ENCODE measurements at regions not wholly inside any gene's neighbourhood (a gene's known extent, or its start where the extent isn't known, plus 50 kb on each side); places are given as distances from the start of the nearest gene placed in this dataset.

GRCh38 chr4:36489798-36490197 is 208.4 kb downstream of the DTHD1 start:
- Histone ChIP-seq H3K27ac (ENCODE audit: low read length, poor library complexity, severe bottlenecking) (no peak overlapping the region), H2BK15ac (ENCODE audit: low read depth, poor library complexity, severe bottlenecking) (no peak overlapping the region), H3K9me3 (ENCODE audit: control insufficient read depth, low read length) (no peaks in the 10 kb centered on the region), H2AFZ (ENCODE audit: low read depth, low read length) (no peak overlapping the region), H3K4ac (ENCODE audit: low read depth in 1 of 2, low read length in 2 of 2) (no peak overlapping the region), H2BK120ac (ENCODE audit: low read depth, low read length) (no peak overlapping the region), H3K79me1 (replicated peaks; ENCODE audit: low read length, poor library complexity, severe bottlenecking) (no peaks in the 10 kb centered on the region), H3K27me3 (ENCODE audit: control insufficient read depth in 1 of 2, insufficient read depth in 1 of 2, low read length in 2 of 2) (no peaks in the 10 kb centered on the region), H3K9ac (ENCODE audit: low read length) (no peak overlapping the region), H4K8ac (ENCODE audit: low read length) (no peak overlapping the region), H3K18ac (ENCODE audit: low read depth in 1 of 2, low read length in 2 of 2) (no peak overlapping the region), H3K23ac (ENCODE audit: low read length in 2 of 2) (no peak overlapping the region), H2BK12ac (ENCODE audit: low read length in 2 of 2) (no peak overlapping the region), H3K36me3 (ENCODE audit: control insufficient read depth in 1 of 2, insufficient read depth in 2 of 2, low read depth in 1 of 2, low read length in 2 of 2) (no peaks in the 10 kb centered on the region), H3K4me1 (ENCODE audit: control insufficient read depth, insufficient read depth, low read depth, low read length) (no peaks in the 10 kb centered on the region), H4K91ac (ENCODE audit: low read length) (no peak overlapping the region), H2BK5ac (ENCODE audit: low read depth, low read length, poor library complexity, severe bottlenecking) (no peak overlapping the region), H2AK5ac (ENCODE audit: low read length, severe bottlenecking) (no peak overlapping the region), H3K4me2 (ENCODE audit: low read length, poor library complexity, severe bottlenecking) (no peak overlapping the region), H3K14ac (ENCODE audit: low read length in 2 of 2) (no peak overlapping the region), H3K4me3 (ENCODE audit: insufficient read depth in 1 of 2, low read depth in 1 of 2, low read length in 2 of 2) (no peak overlapping the region)
- no peak for DNase-seq
- 36% methylated on average over 2 of the region's 2 CpGs for WGBS

DNA sequence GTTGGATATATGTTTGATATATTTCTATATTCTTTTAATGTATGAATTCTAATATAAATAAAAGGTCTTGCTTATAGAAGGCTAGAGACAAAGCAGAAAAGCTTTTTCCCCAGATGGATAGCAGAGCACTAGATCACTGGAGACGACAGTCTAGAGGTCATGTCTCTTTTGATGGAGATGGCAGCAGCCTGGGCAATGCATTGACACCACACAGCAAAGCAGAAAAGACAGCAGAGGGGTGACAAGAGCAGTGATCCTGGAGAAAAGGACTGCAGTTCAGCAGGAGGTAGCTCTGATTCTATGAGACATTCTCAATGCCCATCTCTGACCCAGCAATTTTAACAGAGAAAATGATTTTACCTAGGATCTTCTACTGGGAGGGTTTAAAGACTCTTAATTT is 210.6 kb downstream of the DTHD1 start:
- Histone ChIP-seq H3K27me3 (ENCODE audit: control insufficient read depth in 1 of 2, insufficient read depth in 1 of 2, low read length in 2 of 2) (no peaks in the 10 kb centered on the region), H3K36me3 (ENCODE audit: control insufficient read depth in 1 of 2, insufficient read depth in 2 of 2, low read depth in 1 of 2, low read length in 2 of 2) (no peaks in the 10 kb centered on the region), H3K23ac (ENCODE audit: low read length in 2 of 2) (no peak overlapping the region), H3K14ac (ENCODE audit: low read length in 2 of 2) (no peak overlapping the region), H2AK5ac (ENCODE audit: low read length, severe bottlenecking) (no peak overlapping the region), H2BK5ac (ENCODE audit: low read depth, low read length, poor library complexity, severe bottlenecking) (no peak overlapping the region), H3K79me1 (replicated peaks; ENCODE audit: low read length, poor library complexity, severe bottlenecking) (no peaks in the 10 kb centered on the region), H3K4ac (ENCODE audit: low read depth in 1 of 2, low read length in 2 of 2) (no peak overlapping the region), H3K4me2 (ENCODE audit: low read length, poor library complexity, severe bottlenecking) (no peak overlapping the region), H4K91ac (ENCODE audit: low read length) (no peak overlapping the region), H2BK15ac (ENCODE audit: low read depth, poor library complexity, severe bottlenecking) (no peak overlapping the region), H3K4me1 (ENCODE audit: control insufficient read depth, insufficient read depth, low read depth, low read length) (no peaks in the 10 kb centered on the region), H2AFZ (ENCODE audit: low read depth, low read length) (no peak overlapping the region), H4K8ac (ENCODE audit: low read length) (no peak overlapping the region), H3K9me3 (ENCODE audit: control insufficient read depth, low read length) (no peaks in the 10 kb centered on the region), H3K18ac (ENCODE audit: low read depth in 1 of 2, low read length in 2 of 2) (no peak overlapping the region), H2BK120ac (ENCODE audit: low read depth, low read length) (no peak overlapping the region), H3K4me3 (ENCODE audit: insufficient read depth in 1 of 2, low read depth in 1 of 2, low read length in 2 of 2) (no peak overlapping the region), H3K9ac (ENCODE audit: low read length) (no peak overlapping the region), H2BK12ac (ENCODE audit: low read length in 2 of 2) (no peak overlapping the region), H3K27ac (ENCODE audit: low read length, poor library complexity, severe bottlenecking) (no peak overlapping the region)
- no peak for DNase-seq
- 64% methylated on average over 1 of the region's 1 CpG for WGBS

DNA sequence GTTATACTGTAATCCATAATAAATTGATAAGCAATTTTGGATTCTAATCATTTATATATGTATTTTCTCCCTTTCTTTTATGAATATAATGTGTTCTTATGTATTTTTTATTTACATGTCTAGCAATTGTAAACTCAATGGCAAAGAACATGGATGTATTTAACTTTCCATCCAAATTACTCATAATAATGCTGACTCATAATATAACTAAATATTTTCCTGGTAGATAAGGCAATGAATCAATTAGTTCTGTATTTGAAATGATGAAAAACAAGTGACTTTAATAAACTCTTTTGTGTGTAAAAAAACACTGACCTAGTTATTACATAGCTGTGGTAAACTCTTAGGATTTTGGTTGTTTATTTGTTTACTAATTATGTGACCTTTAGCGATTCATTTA is 211.2 kb downstream of the DTHD1 start:
- no peak overlapping the region for H2BK15ac ChIP-seq (ENCODE audit: low read depth, poor library complexity, severe bottlenecking)
- H2BK120ac ChIP-seq (ENCODE audit: low read depth, low read length) = no peak overlapping the region
- no CpG with 5 or more reads among the region's 1 CpG for WGBS
- no peak overlapping the region for H3K18ac ChIP-seq (ENCODE audit: low read depth in 1 of 2, low read length in 2 of 2)
- no peak overlapping the region for H3K4me2 ChIP-seq (ENCODE audit: low read length, poor library complexity, severe bottlenecking)
- H3K4me3 ChIP-seq (ENCODE audit: insufficient read depth in 1 of 2, low read depth in 1 of 2, low read length in 2 of 2) = no peak overlapping the region
- H3K4ac ChIP-seq (ENCODE audit: low read depth in 1 of 2, low read length in 2 of 2) = no peak overlapping the region
- no peak overlapping the region for H4K91ac ChIP-seq (ENCODE audit: low read length)
- no peak overlapping the region for H3K23ac ChIP-seq (ENCODE audit: low read length in 2 of 2)
- H3K4me1 ChIP-seq (ENCODE audit: control insufficient read depth, insufficient read depth, low read depth, low read length) = no peaks in the 10 kb centered on the region
- H3K36me3 ChIP-seq (ENCODE audit: control insufficient read depth in 1 of 2, insufficient read depth in 2 of 2, low read depth in 1 of 2, low read length in 2 of 2) = no peaks in the 10 kb centered on the region
- DNase-seq = no peak
- no peak overlapping the region for H3K27ac ChIP-seq (ENCODE audit: low read length, poor library complexity, severe bottlenecking)
- no peak overlapping the region for H3K14ac ChIP-seq (ENCODE audit: low read length in 2 of 2)
- H3K27me3 ChIP-seq (ENCODE audit: control insufficient read depth in 1 of 2, insufficient read depth in 1 of 2, low read length in 2 of 2) = no peaks in the 10 kb centered on the region
- H3K9me3 ChIP-seq (ENCODE audit: control insufficient read depth, low read length) = no peaks in the 10 kb centered on the region
- no peak overlapping the region for H4K8ac ChIP-seq (ENCODE audit: low read length)
- no peak overlapping the region for H2BK5ac ChIP-seq (ENCODE audit: low read depth, low read length, poor library complexity, severe bottlenecking)
- no peak overlapping the region for H3K9ac ChIP-seq (ENCODE audit: low read length)
- no peak overlapping the region for H2AK5ac ChIP-seq (ENCODE audit: low read length, severe bottlenecking)
- no peak overlapping the region for H2AFZ ChIP-seq (ENCODE audit: low read depth, low read length)
- no peaks in the 10 kb centered on the region for H3K79me1 ChIP-seq (replicated peaks; ENCODE audit: low read length, poor library complexity, severe bottlenecking)
- H2BK12ac ChIP-seq (ENCODE audit: low read length in 2 of 2) = no peak overlapping the region

GRCh38 chr4:36493251-36493650 is 211.8 kb downstream of the DTHD1 start:
- Histone ChIP-seq H3K4me1 (ENCODE audit: control insufficient read depth, insufficient read depth, low read depth, low read length) (no peaks in the 10 kb centered on the region), H3K27me3 (ENCODE audit: control insufficient read depth in 1 of 2, insufficient read depth in 1 of 2, low read length in 2 of 2) (no peaks in the 10 kb centered on the region), H3K9me3 (ENCODE audit: control insufficient read depth, low read length) (no peaks in the 10 kb centered on the region), H4K91ac (ENCODE audit: low read length) (no peak overlapping the region), H3K79me1 (replicated peaks; ENCODE audit: low read length, poor library complexity, severe bottlenecking) (no peaks in the 10 kb centered on the region), H3K9ac (ENCODE audit: low read length) (no peak overlapping the region), H3K36me3 (ENCODE audit: control insufficient read depth in 1 of 2, insufficient read depth in 2 of 2, low read depth in 1 of 2, low read length in 2 of 2) (no peaks in the 10 kb centered on the region), H2AFZ (ENCODE audit: low read depth, low read length) (no peak overlapping the region), H3K4me3 (ENCODE audit: insufficient read depth in 1 of 2, low read depth in 1 of 2, low read length in 2 of 2) (no peak overlapping the region), H3K23ac (ENCODE audit: low read length in 2 of 2) (no peak overlapping the region), H2BK120ac (ENCODE audit: low read depth, low read length) (no peak overlapping the region), H2BK5ac (ENCODE audit: low read depth, low read length, poor library complexity, severe bottlenecking) (no peak overlapping the region), H3K18ac (ENCODE audit: low read depth in 1 of 2, low read length in 2 of 2) (no peak overlapping the region), H4K8ac (ENCODE audit: low read length) (no peak overlapping the region), H3K27ac (ENCODE audit: low read length, poor library complexity, severe bottlenecking) (no peak overlapping the region), H3K14ac (ENCODE audit: low read length in 2 of 2) (no peak overlapping the region), H2BK15ac (ENCODE audit: low read depth, poor library complexity, severe bottlenecking) (no peak overlapping the region), H2AK5ac (ENCODE audit: low read length, severe bottlenecking) (no peak overlapping the region), H3K4ac (ENCODE audit: low read depth in 1 of 2, low read length in 2 of 2) (no peak overlapping the region), H2BK12ac (ENCODE audit: low read length in 2 of 2) (no peak overlapping the region), H3K4me2 (ENCODE audit: low read length, poor library complexity, severe bottlenecking) (no peak overlapping the region)
- no peak for DNase-seq
- no CpG with 5 or more reads among the region's 1 CpG for WGBS

Data from mesenchymal stem cell (in vitro differentiated cells and primary cell).